GM19328 (cell line): ENCODE measurements at regions not wholly inside any gene's neighbourhood (a gene's known extent, or its start where the extent isn't known, plus 50 kb on each side); places are given as distances from the start of the nearest gene placed in this dataset.

Experiments used
- ATAC-seq: cut with Tn5 transposase; IDR thresholded peaks from one replicate; pipeline ENCODE4 v1.9.1; 2021; ENCODE audit warnings: mild to moderate bottlenecking, moderate library complexity; ENCODE audit not compliant: unreplicated experiment

- no peak for ATAC-seq
Observed at GRCh38 chr6:133171989-133172604, 69.1 kb upstream of the EYA4 start.

- no peak for ATAC-seq
Observed at GRCh38 chr6:133173276-133173675, 67.9 kb upstream of the EYA4 start.

- no peak for ATAC-seq
Observed at GRCh38 chr6:133179481-133179880, 61.7 kb upstream of the EYA4 start.

- no peak for ATAC-seq
Observed at GRCh38 chr6:133183691-133184090, 57.5 kb upstream of the EYA4 start.

GRCh38 chr6:133184798-133185372 lies 56.3 kb upstream of the EYA4 start:
- no peak for ATAC-seq

GRCh38 chr6:133185731-133186130 lies 55.4 kb upstream of the EYA4 start:
- ATAC-seq: no peak

GRCh38 chr6:133187114-133187513 lies 54.0 kb upstream of the EYA4 start:
- ATAC-seq: no peak

GRCh38 chr6:133187657-133188453 lies 53.3 kb upstream of the EYA4 start:
- no peak for ATAC-seq

- no peak for ATAC-seq
Observed at GRCh38 chr6:133190912-133191311, 50.2 kb upstream of the EYA4 start.

- ATAC-seq: no peak
Observed at GRCh38 chr6:133191323-133191722, 49.8 kb upstream of the EYA4 start.
